ENCODE measurements at regions not wholly inside any gene's neighbourhood (a gene's known extent, or its start where the extent isn't known, plus 50 kb on each side); places are given as distances from the start of the nearest gene placed in this dataset.
A peak's percentile ranks its signal among the peaks of the same experiment; 100 is the strongest.

GRCh38 chr3:106552351-106553043, 683.7 kb upstream of the CBLB start:
- no peak for ATAC-seq
- TF ChIP-seq TOX (CRISPR knock-in tag; IDR thresholded peaks at IDR 0.05; ENCODE audit: borderline replicate concordance) (no peak), CSRNP3 (CRISPR knock-in tag; IDR thresholded peaks at IDR 0.05) (no peak)

GRCh38 chr3:106560451-106560966, 691.7 kb upstream of the CBLB start:
- TF ChIP-seq CREB5 (CRISPR knock-in tag; IDR thresholded peaks at IDR 0.05; ENCODE audit: low read depth), result no peak
- no peak for TF ChIP-seq ESRRG (CRISPR knock-in tag; IDR thresholded peaks at IDR 0.05)
- no peak for TF ChIP-seq TSHZ2 (CRISPR knock-in tag; IDR thresholded peaks at IDR 0.05)
- TF ChIP-seq GLIS3 (CRISPR knock-in tag; IDR thresholded peaks at IDR 0.05), result no peak
- TF ChIP-seq OSR1 (CRISPR knock-in tag; IDR thresholded peaks at IDR 0.05), result no peak
- TF ChIP-seq PPARA (CRISPR knock-in tag; IDR thresholded peaks at IDR 0.05; ENCODE audit: borderline replicate concordance), result no peak
- no peak for TF ChIP-seq ARNTL (CRISPR knock-in tag; IDR thresholded peaks at IDR 0.05; ENCODE audit: borderline replicate concordance, low read depth)
- ATAC-seq, result no peak; the same call in 2 of the 3 replicates

- ATAC-seq, result 0 out of 3 replicates have a peak, but pooled peaks have one; percentile 36
- TF ChIP-seq ISL1 (CRISPR knock-in tag; IDR thresholded peaks at IDR 0.05), result no peak
- no peak for TF ChIP-seq CSDC2 (CRISPR knock-in tag; IDR thresholded peaks at IDR 0.05)
- TF ChIP-seq ESRRG (CRISPR knock-in tag; IDR thresholded peaks at IDR 0.05), result no peak
- no peak for TF ChIP-seq SNAI2 (CRISPR knock-in tag; IDR thresholded peaks at IDR 0.05)
- no peak for TF ChIP-seq RARB (CRISPR knock-in tag; IDR thresholded peaks at IDR 0.05)
- TF ChIP-seq ARNTL (CRISPR knock-in tag; IDR thresholded peaks at IDR 0.05; ENCODE audit: borderline replicate concordance, low read depth), result no peak
- TF ChIP-seq OSR1 (CRISPR knock-in tag; IDR thresholded peaks at IDR 0.05), result no peak
Observed at GRCh38 chr3:106566277-106566676, 697.5 kb upstream of the CBLB start.

GRCh38 chr3:106570426-106570825, 701.6 kb upstream of the CBLB start:
- ATAC-seq, result no peak

GRCh38 chr3:106573605-106574004, 704.8 kb upstream of the CBLB start:
- no peak for ATAC-seq
- TF ChIP-seq ZNF8 (CRISPR knock-in tag; IDR thresholded peaks at IDR 0.05) (no peak), SNAI2 (CRISPR knock-in tag; IDR thresholded peaks at IDR 0.05) (no peak), PATZ1 (CRISPR knock-in tag; IDR thresholded peaks at IDR 0.05; ENCODE audit: borderline replicate concordance) (no peak), TCF4 (CRISPR knock-in tag; IDR thresholded peaks at IDR 0.05; ENCODE audit: borderline replicate concordance) (no peak), ZC3H10 (CRISPR knock-in tag; IDR thresholded peaks at IDR 0.05) (no peak), TSHZ2 (CRISPR knock-in tag; IDR thresholded peaks at IDR 0.05) (no peak), PPARA (CRISPR knock-in tag; IDR thresholded peaks at IDR 0.05; ENCODE audit: borderline replicate concordance) (no peak)

More at GRCh38 chr3:106570426-106570825, 701.6 kb upstream of the CBLB start:
- TF ChIP-seq ESRRG (CRISPR knock-in tag; IDR thresholded peaks at IDR 0.05), result no peak
- TF ChIP-seq TCF4 (CRISPR knock-in tag; IDR thresholded peaks at IDR 0.05; ENCODE audit: borderline replicate concordance), result no peak

Measured in SK-N-SH treated with all-trans-retinoic acid at 6 μM for 48 hours (cell line).